ENCODE measurements at regions not wholly inside any gene's neighbourhood (a gene's known extent, or its start where the extent isn't known, plus 50 kb on each side); places are given as distances from the start of the nearest gene placed in this dataset.
A peak's percentile ranks its signal among the peaks of the same experiment; 100 is the strongest.

- DNase-seq (ENCODE audit: low read depth in 2 of 2): no peak
- no peak for TF ChIP-seq CTCF (IDR thresholded peaks at IDR 0.05; ENCODE audit: low read depth, low read length)
- no peak overlapping the region for H3K4me3 ChIP-seq (replicated peaks in 1 of 2; ENCODE audit: low read depth in 2 of 2, low read length in 2 of 2)
Measured at GRCh38 chr15:39388118-39388517, 192.8 kb upstream of the THBS1 start.

GRCh38 chr15:39391230-39391629 lies 189.6 kb upstream of the THBS1 start:
- DNase-seq (ENCODE audit: low read depth in 2 of 2): peak; percentile 62 to 78
- H3K4me3 ChIP-seq (replicated peaks in 1 of 2; ENCODE audit: low read depth in 2 of 2, low read length in 2 of 2): no peak overlapping the region
- TF ChIP-seq CTCF (IDR thresholded peaks at IDR 0.05; ENCODE audit: low read depth, low read length): no peak

GRCh38 chr15:39392469-39393047 lies 188.3 kb upstream of the THBS1 start:
- H3K4me3 ChIP-seq (replicated peaks in 1 of 2; ENCODE audit: low read depth in 2 of 2, low read length in 2 of 2): no peak overlapping the region
- no peak for DNase-seq (ENCODE audit: low read depth in 2 of 2)
- TF ChIP-seq CTCF (IDR thresholded peaks at IDR 0.05; ENCODE audit: low read depth, low read length): no peak

- H3K4me3 ChIP-seq (replicated peaks in 1 of 2; ENCODE audit: low read depth in 2 of 2, low read length in 2 of 2): no peak overlapping the region
- no peak for TF ChIP-seq CTCF (IDR thresholded peaks at IDR 0.05; ENCODE audit: low read depth, low read length)
- DNase-seq (ENCODE audit: low read depth in 2 of 2): no peak
Measured at GRCh38 chr15:39393575-39394335, 187.1 kb upstream of the THBS1 start.

- DNase-seq (ENCODE audit: low read depth in 2 of 2): no peak
- no peak for TF ChIP-seq CTCF (IDR thresholded peaks at IDR 0.05; ENCODE audit: low read depth, low read length)
- no peak overlapping the region for H3K4me3 ChIP-seq (replicated peaks in 1 of 2; ENCODE audit: low read depth in 2 of 2, low read length in 2 of 2)
Measured at GRCh38 chr15:39394496-39394895, 186.4 kb upstream of the THBS1 start.

- DNase-seq (ENCODE audit: low read depth in 2 of 2): peak in 1 of 2 donors; percentile 67
- H3K4me3 ChIP-seq (replicated peaks in 1 of 2; ENCODE audit: low read depth in 2 of 2, low read length in 2 of 2): no peak overlapping the region
- TF ChIP-seq CTCF (IDR thresholded peaks at IDR 0.05; ENCODE audit: low read depth, low read length): no peak
Measured at GRCh38 chr15:39396979-39397615, 183.8 kb upstream of the THBS1 start.

All from cardiac fibroblast (primary cell).